Keratinocyte (primary cell): ENCODE measurements at regions not wholly inside any gene's neighbourhood (a gene's known extent, or its start where the extent isn't known, plus 50 kb on each side); places are given as distances from the start of the nearest gene placed in this dataset.
"Not testable (repeated sequence)": the region's sequence is repeated elsewhere in the genome, so short reads cannot be mapped to it uniquely, and the experiment has no call there.

Experiments
- DNase-seq: peaks from one replicate; pipeline ENCODE4 v3.0.0-alpha.2; 2011; ENCODE audit warnings: low read depth, missing footprints, low spot score
- FAIRE-seq: peaks from 2 replicates; lab custom pipeline; 2011; peaks lifted over from hg19 to GRCh38; lab: Jason Lieb, UNC
- H2AFZ ChIP-seq: 2 replicates; pipeline ENCODE4 v1.6.0; 2012; ENCODE audit warnings: low read length, control low read depth, inconsistent platforms; ENCODE audit not compliant: control insufficient read depth
- H3K27ac ChIP-seq: 2 replicates; pipeline ENCODE4 v1.5.1; 2011; ENCODE audit warnings: low read length; ENCODE audit not compliant: control insufficient read depth, insufficient read depth
- H3K27me3 ChIP-seq: 3 replicates; pipeline ENCODE4 v1.6.0; 2011; ENCODE audit warnings: low read length; ENCODE audit not compliant: control insufficient read depth, insufficient read depth; ENCODE audit errors: extremely low read depth
- H3K36me3 ChIP-seq, 2 experiments: 2 replicates in 1 of 2; 3 replicates in 1 of 2; pipeline ENCODE4 v1.5.1; 2011; ENCODE audit warnings: low read length in 2 of 2, mild to moderate bottlenecking in 1 of 2; ENCODE audit not compliant: control insufficient read depth in 2 of 2, insufficient read depth in 2 of 2; ENCODE audit errors: extremely low read depth in 1 of 2
- H3K4me1 ChIP-seq: 3 replicates; pipeline ENCODE4 v1.5.1; 2011; ENCODE audit warnings: low read length; ENCODE audit not compliant: control insufficient read depth, insufficient read depth; ENCODE audit errors: extremely low read depth
- H3K4me2 ChIP-seq: 3 replicates; pipeline ENCODE4 v1.6.0; 2011; ENCODE audit warnings: low read depth, low read length; ENCODE audit not compliant: control insufficient read depth, insufficient read depth; ENCODE audit errors: extremely low read depth
- H3K4me3 ChIP-seq, 3 experiments: fragments of 200-600 bp in 1 of 3; sonication (generic) in 1 of 3; 2 replicates in 2 of 3; 3 replicates in 1 of 3; pipeline ENCODE4 v1.5.1; 2011 to 2016; ENCODE audit warnings: low read length in 3 of 3, mild to moderate bottlenecking in 3 of 3, control low read depth in 2 of 3, inconsistent platforms in 1 of 3, low read depth in 1 of 3, mixed read lengths in 1 of 3, mixed run types in 1 of 3, moderate library complexity in 1 of 3; ENCODE audit not compliant: control insufficient read depth in 2 of 3, insufficient read depth in 2 of 3; ENCODE audit errors: extremely low read depth in 1 of 3
- H3K79me2 ChIP-seq: 2 replicates; pipeline ENCODE4 v1.6.0; 2012; ENCODE audit warnings: low read length; ENCODE audit not compliant: control insufficient read depth, insufficient read depth
- H3K9ac ChIP-seq: 3 replicates; pipeline ENCODE4 v1.6.0; 2011; ENCODE audit warnings: low read length; ENCODE audit not compliant: control insufficient read depth, insufficient read depth; ENCODE audit errors: extremely low read depth
- H3K9me1 ChIP-seq: 3 replicates; pipeline ENCODE4 v1.6.0; 2011; ENCODE audit warnings: low read length; ENCODE audit not compliant: control insufficient read depth, insufficient read depth; ENCODE audit errors: extremely low read depth
- H3K9me3 ChIP-seq: 2 replicates; pipeline ENCODE4 v1.5.1; 2012; ENCODE audit warnings: low read depth, low read length; ENCODE audit not compliant: control insufficient read depth
- H4K20me1 ChIP-seq: 3 replicates; pipeline ENCODE4 v1.6.0; 2011; ENCODE audit warnings: low read length; ENCODE audit not compliant: control insufficient read depth, insufficient read depth; ENCODE audit errors: extremely low read depth
- CTCF ChIP-seq, 3 experiments: IDR thresholded peaks in 1 of 3; conservative IDR thresholded peaks in 1 of 3; optimal IDR thresholded peaks in 1 of 3; 2 replicates in 2 of 3; 3 replicates in 1 of 3; pipeline versions ENCODE3 to v1.5.1; 2011; ENCODE audit warnings: low read length in 3 of 3, mild to moderate bottlenecking in 3 of 3, moderate library complexity in 2 of 3, control low read depth in 1 of 3, inconsistent platforms in 1 of 3; ENCODE audit not compliant: insufficient read depth in 2 of 3; ENCODE audit errors: extremely low read depth in 1 of 3
- EZH2 ChIP-seq: IDR thresholded peaks from one replicate; pipeline ENCODE4 v1.6.1; 2012; ENCODE audit warnings: inconsistent platforms, mild to moderate bottlenecking, low read length, moderate library complexity
- dilution Hi-C: fragments of 300-500 bp; cut with MboI; formaldehyde crosslinking; loops from one replicate; pipeline ENCODE4 v1.7.0; 2020; ENCODE audit warnings: low sequenced_read_pairs; ENCODE audit not compliant: extremely low pct_ligation_motif_present

GRCh38 chr2:22185251-22185650, 1061.5 kb downstream of the TDRD15 start:
- dilution Hi-C loops, result no loop called here
- TF ChIP-seq CTCF (optimal IDR thresholded peaks at IDR 0.05 in 1 of 3, IDR thresholded peaks at IDR 0.05 in 1 of 3, conservative IDR thresholded peaks at IDR 0.05 in 1 of 3; ENCODE audit: extremely low read depth in 1 of 3, insufficient read depth in 2 of 3, low read length in 3 of 3), result no peak
- no peak for TF ChIP-seq EZH2
- H3K4me2 ChIP-seq, result no peak overlapping the region
- H3K9ac ChIP-seq, result no peak overlapping the region
- H3K9me3 ChIP-seq, result no peaks in the 10 kb centered on the region
- H3K4me3 ChIP-seq, result no peak overlapping the region
- H3K36me3 ChIP-seq, result no peaks in the 10 kb centered on the region
- H3K27ac ChIP-seq, result no peak overlapping the region
- H4K20me1 ChIP-seq, result no peaks in the 10 kb centered on the region
- no peak for DNase-seq
- H3K27me3 ChIP-seq, result no peaks in the 10 kb centered on the region
- no peaks in the 10 kb centered on the region for H3K9me1 ChIP-seq
- no peak for FAIRE-seq
- H3K4me1 ChIP-seq, result no peaks in the 10 kb centered on the region
- H3K79me2 ChIP-seq, result no peaks in the 10 kb centered on the region
- no peak overlapping the region for H2AFZ ChIP-seq

GRCh38 chr2:22186261-22186828, 1062.6 kb downstream of the TDRD15 start:
- H3K4me1 ChIP-seq, H3K9me1 ChIP-seq, DNase-seq, H4K20me1 ChIP-seq, H3K4me3 ChIP-seq, H3K9ac ChIP-seq, FAIRE-seq, H2AFZ ChIP-seq, H3K27me3 ChIP-seq, dilution Hi-C loops, H3K27ac ChIP-seq, H3K9me3 ChIP-seq, H3K36me3 ChIP-seq, H3K79me2 ChIP-seq, H3K4me2 ChIP-seq: not testable (repeated sequence)

GRCh38 chr2:22189893-22190480, 1066.2 kb downstream of the TDRD15 start:
- TF ChIP-seq EZH2, result no peak
- no peak for TF ChIP-seq CTCF (optimal IDR thresholded peaks at IDR 0.05 in 1 of 3, IDR thresholded peaks at IDR 0.05 in 1 of 3, conservative IDR thresholded peaks at IDR 0.05 in 1 of 3; ENCODE audit: extremely low read depth in 1 of 3, insufficient read depth in 2 of 3, low read length in 3 of 3)
- Histone ChIP-seq H3K4me2 (no peak overlapping the region), H3K9me1 (no peaks in the 10 kb centered on the region), H3K9me3 (no peaks in the 10 kb centered on the region), H2AFZ (no peak overlapping the region), H3K4me3 (no peak overlapping the region), H3K9ac (no peak overlapping the region), H3K27ac (no peak overlapping the region), H3K36me3 (no peaks in the 10 kb centered on the region), H3K4me1 (no peaks in the 10 kb centered on the region), H4K20me1 (no peaks in the 10 kb centered on the region), H3K27me3 (no peaks in the 10 kb centered on the region), H3K79me2 (no peaks in the 10 kb centered on the region)
- DNase-seq, result no peak
- dilution Hi-C loops, result no loop called here
- FAIRE-seq, result no peak
